Stimulated activated CD4-positive, alpha-beta T cell treated with anti-CD3 and anti-CD28 coated beads, Interleukin-2, amount 100 ng/mL, for 24 hours (primary cell): ENCODE measurements at regions not wholly inside any gene's neighbourhood (a gene's known extent, or its start where the extent isn't known, plus 50 kb on each side); places are given as distances from the start of the nearest gene placed in this dataset.

Experiments used
- DNase-seq, 2 donors: peaks; one replicate each; pipeline ENCODE4 v3.0.0-alpha.2; 2020

DNA sequence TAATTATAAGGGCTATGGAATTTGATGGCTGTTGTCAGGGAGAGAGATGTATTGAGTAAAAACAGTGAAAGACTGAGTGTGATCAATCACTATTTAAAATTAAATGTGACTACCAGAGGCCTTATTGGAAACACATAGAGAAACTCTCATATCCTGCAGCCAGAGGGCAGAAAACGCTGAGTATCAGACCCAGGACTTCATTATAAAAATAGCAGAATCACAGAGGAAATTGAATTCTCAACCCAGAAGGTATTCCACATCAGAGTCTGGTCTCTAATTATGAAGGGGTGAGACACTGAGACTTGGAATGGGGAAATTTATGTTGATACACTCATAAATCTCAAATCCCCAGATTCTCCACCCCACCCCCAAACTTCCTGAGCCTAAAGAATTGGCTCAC, 69.5 kb upstream of the IL6 start:
- no peak for DNase-seq

GRCh38 chr7:22655781-22656180, 71.2 kb upstream of the IL6 start:
- DNase-seq = no peak

DNA sequence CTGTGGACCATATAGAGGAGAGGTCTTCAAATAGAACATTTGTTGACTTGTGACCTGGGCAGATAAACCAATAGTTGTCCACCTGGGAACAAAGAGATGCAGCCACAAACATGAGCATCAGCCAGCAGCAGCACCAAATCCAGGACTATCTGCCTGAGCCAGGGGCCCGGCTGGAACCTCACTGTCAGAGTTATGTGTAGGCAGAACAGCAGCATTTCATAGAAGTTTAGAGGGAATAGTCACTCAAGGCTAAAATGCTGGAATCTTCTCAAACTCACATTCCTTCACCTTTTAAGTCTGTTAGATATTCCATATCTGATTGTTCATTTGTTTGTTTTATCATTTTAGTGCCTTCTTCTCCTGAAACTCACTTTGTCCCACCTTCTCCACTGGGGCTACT, 72.2 kb upstream of the IL6 start:
- DNase-seq = no peak

DNA sequence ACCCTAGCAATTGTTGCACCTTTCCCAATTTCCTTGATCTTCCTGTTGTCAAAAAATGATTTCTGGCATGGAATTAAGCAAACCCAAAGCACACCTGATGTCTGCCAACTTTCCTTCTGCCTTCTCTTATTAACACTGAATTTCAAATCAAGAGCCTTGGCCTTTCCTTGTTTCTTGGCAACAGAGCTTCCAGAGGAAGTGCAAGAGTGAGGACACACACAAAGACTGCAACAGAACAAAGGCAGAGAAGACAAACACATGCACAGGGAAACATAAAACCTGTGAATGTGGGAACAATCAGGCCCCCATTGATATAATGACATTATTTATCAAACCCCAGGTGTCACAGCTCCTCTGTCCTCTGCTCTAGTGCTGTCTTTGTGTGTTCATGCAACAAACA, 73.0 kb upstream of the IL6 start:
- DNase-seq = no peak

DNA sequence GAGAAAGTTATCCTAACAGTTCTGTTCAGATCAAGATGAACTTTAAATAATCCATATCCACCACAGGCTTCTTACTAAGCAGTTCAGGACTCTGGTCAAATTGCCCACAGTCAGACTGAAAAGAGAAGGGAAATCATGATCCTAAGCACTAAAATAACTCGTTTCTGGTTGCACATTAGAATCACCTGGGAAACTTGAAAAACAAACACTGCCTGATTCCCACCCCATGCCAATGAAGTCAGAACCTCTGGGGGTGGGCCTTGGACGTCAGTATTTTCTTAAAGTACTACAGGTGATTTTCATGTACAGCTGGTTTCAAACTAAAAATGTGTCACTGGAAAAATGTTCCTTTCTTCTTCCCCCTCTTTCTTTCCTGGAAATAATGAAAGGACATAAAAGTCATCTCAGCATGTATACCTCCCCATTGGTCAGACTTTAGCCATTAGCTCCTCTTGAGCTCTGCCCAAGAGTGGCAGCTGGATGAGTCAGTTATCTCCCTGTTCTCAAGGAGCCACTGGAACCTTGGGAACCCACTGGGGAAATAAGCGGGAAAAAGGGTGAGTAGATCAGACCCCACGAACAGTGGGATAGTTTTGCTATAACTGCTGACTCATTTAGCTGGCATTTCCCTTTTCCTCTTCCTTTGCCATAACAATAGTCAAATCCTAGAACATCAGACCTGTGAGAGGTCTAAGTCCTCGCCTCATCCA, 75.3 kb upstream of the IL6 start:
- DNase-seq = no peak

GRCh38 chr7:22651036-22651435, 76.0 kb upstream of the IL6 start:
- DNase-seq = no peak

DNA sequence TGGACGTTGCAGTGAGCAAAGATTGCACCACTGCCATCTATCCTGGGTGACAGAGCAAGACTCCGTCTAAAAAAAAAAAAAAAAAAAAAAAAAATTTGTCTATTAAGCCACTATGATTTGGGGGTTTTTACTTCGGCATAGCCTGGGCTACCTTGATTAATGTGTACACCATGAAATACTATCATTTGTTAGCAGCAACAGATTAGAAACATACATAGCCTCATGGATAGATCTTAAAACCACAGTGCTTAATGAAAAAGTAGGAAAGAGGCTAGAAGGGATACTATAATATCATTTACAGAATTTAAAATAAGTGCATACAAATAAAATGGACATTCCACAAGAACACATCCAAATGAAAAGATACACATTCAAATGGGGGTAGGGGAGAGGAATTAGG, 77.3 kb upstream of the IL6 start:
- no peak for DNase-seq

DNA sequence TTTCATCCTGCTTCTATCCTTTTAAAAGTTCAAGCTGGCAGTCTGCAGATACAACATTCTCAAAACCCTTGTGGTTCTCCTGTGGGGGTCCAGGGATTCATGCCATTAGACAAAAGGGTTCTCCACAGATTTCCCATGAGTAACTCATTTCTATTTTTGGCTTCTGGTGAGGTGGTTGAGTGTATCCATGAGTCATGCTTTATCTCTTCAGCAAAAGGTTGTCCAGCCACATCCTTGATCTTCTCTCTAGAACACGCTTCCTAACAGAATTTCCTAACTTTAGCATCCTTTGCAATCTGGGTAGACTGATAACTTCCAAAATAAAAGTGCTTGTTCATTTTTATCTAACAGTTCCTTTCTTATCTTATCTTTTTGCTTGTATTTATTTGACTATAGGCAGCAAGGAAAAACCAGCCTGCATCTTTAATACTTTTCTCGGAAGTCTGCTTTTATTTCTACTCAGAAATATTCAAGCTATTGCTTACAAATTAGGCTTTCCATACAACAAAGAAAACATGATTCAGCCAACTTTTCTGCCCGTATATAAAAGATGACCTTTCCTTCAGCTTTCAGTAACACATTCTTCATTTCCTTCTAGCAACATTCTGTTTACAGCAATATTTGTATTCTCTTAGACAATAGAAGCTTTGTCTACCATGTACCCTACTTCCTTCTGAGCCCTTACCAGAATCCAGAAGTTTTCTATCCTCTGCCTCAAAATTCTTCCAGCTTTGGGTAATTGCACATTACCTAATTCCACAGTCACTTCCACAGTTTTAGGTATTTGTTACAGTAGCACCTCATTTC, 79.3 kb upstream of the IL6 start:
- no peak for DNase-seq

DNA sequence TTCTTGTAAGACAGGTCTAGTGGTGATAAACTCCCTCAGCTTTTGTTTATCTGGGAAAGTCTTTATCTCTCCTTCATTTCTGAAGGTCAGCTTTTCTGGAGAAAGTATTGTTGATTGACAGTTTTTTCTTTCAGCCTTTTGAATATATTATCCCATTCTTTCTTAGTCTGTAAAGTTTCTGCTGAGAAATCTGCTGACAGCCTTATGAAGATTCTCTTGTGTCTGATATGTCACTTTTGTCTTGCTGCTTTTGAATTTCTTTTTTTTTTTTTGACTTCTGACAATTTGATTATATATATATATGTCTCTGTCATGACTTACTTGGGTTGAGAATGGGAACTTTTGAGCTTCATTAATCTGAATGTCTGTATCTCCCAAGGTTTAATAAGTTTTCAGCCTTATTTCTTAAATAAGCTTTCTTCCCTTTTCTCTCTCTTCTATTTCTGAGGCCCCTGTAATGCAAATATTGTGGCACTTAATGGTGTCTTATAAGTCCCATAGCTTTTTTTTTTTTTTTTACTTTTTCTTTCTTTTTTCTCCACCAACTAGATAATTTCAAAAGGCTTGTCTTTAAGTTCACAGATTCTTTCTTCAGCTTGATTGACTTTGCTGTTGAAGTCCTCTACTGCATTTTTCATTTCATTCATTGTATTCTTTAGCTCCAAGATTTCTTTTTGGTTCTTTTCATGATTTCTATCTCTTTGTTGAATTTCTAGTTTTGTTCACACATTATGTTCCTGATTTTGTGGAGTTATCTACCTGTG, 81.4 kb upstream of the IL6 start:
- no peak for DNase-seq

DNA sequence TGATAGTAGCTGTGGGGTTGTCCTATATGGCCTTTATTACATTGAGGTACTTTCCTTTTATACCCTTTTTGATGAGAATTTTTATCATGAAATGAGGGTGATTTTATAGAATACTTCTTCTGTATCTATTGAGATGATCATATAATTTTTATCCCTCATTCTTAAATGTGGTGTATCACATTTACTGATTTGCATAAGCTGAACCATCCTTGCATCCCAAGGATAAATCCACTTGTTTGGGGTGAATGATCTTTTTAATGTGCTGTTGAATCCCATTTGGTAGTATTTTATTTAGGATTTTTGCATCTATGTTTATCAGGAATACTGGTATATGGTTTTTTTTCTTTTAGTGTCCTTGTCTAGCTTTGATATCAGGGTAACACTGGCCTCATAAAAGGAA, 84.5 kb upstream of the IL6 start:
- DNase-seq = no peak

DNA sequence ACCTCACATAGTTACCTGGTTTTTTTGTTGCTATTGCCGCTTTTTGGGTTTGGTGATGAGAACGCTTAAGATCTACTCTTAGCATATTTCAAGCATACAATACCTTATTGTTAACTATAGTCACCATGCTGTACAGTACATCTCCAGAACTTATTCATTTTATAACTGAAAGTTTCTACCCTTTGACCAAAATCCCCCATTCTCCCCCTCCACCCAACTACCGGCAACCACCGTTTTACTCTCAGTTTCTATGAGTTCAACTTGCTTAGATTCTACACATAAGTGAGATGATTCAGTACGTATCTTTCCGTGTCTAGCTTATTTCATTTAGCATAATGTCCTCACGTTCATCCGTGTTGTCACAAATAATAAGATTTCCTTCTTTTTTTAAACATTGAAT, 86.7 kb upstream of the IL6 start:
- DNase-seq = peak; percentile 44 to 60

DNA sequence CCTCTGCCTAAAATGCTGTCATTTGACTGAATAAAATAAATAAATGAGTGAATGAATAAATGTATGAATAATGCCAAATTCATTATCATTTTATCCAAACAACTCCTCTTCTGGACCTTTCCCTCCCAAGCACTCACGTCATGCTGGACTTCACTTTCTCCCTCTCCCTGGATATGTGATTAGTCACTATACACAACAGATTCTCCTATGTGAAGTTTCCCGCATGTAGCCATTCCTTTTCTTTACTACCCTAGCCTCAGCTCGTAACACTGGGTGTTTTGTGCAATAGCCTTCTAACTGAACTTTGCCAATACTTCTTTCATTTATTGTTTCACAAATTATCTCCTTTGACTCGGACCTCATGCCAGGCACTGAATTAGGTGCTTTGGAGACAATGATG, 87.6 kb upstream of the IL6 start:
- DNase-seq = no peak

DNA sequence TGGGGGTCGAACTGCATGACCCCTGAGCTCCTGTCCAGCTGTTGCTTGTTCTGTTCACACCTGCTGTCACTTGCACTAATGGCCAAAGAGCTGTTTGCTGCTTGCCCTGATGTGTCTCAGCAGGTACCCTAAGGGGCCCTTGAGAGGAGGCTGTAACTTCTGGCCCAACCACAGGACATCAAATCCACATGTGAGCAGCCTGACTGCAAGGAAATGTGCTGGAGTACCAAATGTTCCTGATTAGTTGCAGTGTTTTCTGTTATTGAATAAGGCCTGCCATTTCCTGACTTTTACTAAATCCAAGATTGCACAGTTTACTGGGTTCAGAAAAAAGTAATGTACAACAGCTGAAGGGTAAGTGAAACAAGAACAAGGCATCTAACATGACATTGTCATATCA, 91.7 kb upstream of the IL6 start:
- no peak for DNase-seq

- DNase-seq = no peak
Measured at GRCh38 chr7:22633954-22634474, 93.0 kb upstream of the IL6 start.

- no peak for DNase-seq
Measured at GRCh38 chr7:22633286-22633953, 93.6 kb upstream of the IL6 start.

GRCh38 chr7:22632674-22633073, 94.3 kb upstream of the IL6 start:
- no peak for DNase-seq

- DNase-seq = no peak
Measured at GRCh38 chr7:22631730-22632129, 95.3 kb upstream of the IL6 start.

- no peak for DNase-seq
Measured at GRCh38 chr7:22630069-22630468, 96.9 kb upstream of the IL6 start.

DNA sequence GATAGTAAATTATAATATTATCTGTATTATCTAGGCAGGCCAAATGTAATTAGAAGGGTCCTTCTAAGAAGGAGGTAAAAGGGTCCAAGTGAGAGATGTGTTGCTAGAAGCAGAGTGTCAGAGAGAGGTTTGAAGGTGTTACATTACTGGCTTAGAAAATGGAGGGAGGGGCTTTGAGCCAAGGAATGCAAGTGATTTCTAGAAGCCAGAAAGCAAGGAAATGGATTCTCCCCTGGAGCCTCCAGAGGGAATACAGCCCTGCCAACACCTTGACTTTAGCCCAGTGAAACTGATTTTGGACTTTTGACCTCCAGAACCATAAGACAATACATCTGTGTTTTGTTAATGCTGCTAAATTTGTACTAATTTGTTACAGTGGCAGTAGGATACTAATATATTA, 97.9 kb upstream of the IL6 start:
- DNase-seq = no peak

DNA sequence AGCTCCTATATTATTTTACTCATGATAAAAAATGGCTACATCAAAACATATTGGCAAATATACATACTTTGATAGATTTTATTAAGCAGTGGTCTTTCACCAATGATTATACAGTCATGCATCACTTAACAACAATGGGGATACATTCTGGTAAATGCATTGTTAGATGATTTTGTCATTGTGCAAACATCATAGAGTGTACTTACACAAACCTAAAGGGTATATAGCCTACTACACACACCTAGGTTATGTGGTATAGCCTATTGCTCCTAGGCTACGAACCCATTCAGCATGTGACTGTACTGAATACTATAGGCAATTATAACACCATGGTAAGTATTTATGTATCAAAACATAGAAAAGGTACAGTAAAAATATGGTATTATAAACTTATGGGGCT, 98.9 kb upstream of the IL6 start:
- DNase-seq = no peak

DNA sequence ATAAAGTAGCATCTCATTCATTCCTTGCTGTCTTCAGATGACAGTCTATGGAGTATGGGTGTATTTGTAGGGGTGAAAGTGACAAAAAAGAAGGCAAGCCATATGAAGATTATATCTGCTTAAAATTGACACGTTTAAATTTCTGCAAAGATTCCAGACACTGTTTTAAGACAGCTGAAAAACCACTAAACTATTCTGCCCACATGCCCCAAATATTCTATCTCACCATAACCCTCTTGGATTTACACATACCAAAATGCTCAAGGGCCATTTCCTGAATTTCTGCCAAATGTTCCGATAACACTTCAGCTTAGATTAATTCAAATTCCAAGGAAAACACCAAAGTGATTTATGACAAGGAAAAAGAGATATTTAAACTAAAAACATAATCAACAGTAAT, 99.9 kb upstream of the IL6 start:
- no peak for DNase-seq

DNA sequence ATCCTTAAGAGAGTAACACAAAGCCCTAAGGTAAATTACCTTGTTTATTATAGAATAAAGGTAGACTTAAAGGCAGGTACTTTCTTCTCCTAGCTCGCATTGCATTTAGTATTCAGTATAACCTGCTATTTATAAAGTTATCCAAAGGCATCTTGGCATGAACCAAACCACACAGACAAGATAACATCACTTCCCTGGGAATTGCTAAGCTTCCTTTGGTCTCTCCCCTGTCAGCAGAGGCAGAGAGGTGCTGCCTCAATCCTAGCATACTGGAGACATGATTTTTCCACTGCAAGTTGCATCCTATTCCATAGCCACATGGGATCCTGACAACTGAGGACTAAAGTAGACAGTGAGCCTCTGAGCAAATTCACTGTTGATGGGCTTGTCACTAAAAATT, 101.7 kb upstream of the IL6 start:
- no peak for DNase-seq

- DNase-seq = no peak
Measured at GRCh38 chr7:22624781-22625180, 102.2 kb upstream of the IL6 start.
